Loucy (cell line): ENCODE measurements at regions not wholly inside any gene's neighbourhood (a gene's known extent, or its start where the extent isn't known, plus 50 kb on each side); places are given as distances from the start of the nearest gene placed in this dataset.

Source experiments
- EZH2phosphoT487 ChIP-seq: fragments of 200-600 bp; IDR thresholded peaks from 2 replicates; pipeline ENCODE4 v1.6.1; 2018; ENCODE audit warnings: antibody characterized with exemption, mild to moderate bottlenecking, moderate library complexity, borderline replicate concordance
- TF ChIP-seq, protein P1 (sequence below): fragments of 200-600 bp; sonication (generic); conservative IDR thresholded peaks from 2 replicates; pipeline ENCODE4 v1.5.1; 2014; ENCODE audit warnings: mild to moderate bottlenecking, antibody characterized with exemption, low read length

DNA sequence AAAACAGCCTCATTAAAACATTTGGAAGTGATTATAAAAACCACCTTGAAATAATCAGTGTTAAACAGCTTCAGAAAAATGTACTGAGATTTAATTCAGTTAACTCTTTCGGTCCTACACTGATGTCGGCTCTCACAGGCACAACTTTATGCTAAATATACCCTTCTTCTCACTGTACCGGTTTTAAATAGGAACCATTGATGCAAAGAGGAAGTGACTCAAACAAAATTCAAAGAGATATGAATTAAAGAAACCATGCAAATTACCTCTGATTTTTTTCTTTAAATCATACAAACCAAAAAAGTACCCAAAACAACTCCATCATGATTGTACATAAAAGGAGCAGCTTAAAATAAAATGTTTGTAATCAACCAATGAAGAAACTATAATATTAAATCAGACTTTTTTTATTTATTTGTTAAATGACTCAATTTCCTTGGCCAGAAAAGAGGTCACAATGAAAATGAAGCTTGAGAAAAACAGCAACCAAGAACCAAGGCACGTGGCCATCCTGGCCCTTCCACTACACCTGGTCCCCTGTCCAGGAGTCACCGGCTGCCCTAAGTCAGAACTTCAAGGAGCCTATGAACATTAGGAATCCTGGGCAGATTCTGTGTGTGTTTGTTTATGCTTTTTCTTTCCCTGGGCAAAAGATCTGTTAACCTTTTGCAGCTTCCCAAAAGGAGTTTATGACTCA is 73.0 kb upstream of the CABCOCO1 start:
- TF ChIP-seq, protein P1, sequence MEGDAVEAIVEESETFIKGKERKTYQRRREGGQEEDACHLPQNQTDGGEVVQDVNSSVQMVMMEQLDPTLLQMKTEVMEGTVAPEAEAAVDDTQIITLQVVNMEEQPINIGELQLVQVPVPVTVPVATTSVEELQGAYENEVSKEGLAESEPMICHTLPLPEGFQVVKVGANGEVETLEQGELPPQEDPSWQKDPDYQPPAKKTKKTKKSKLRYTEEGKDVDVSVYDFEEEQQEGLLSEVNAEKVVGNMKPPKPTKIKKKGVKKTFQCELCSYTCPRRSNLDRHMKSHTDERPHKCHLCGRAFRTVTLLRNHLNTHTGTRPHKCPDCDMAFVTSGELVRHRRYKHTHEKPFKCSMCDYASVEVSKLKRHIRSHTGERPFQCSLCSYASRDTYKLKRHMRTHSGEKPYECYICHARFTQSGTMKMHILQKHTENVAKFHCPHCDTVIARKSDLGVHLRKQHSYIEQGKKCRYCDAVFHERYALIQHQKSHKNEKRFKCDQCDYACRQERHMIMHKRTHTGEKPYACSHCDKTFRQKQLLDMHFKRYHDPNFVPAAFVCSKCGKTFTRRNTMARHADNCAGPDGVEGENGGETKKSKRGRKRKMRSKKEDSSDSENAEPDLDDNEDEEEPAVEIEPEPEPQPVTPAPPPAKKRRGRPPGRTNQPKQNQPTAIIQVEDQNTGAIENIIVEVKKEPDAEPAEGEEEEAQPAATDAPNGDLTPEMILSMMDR = no peak
- TF ChIP-seq EZH2phosphoT487 = no peak
